Smooth muscle cell (in vitro differentiated cells): ENCODE measurements at regions not wholly inside any gene's neighbourhood (a gene's known extent, or its start where the extent isn't known, plus 50 kb on each side); places are given as distances from the start of the nearest gene placed in this dataset.

Experiments used
- DNase-seq: peaks from one replicate; lab custom pipeline; 2025; ENCODE audit not compliant: unreplicated experiment; lab: John Stamatoyannopoulos, UW
- H2AFZ ChIP-seq: fragments of 200-600 bp; sonication (generic); 2 replicates; pipeline ENCODE4 v1.6.0; 2016; ENCODE audit warnings: antibody characterized with exemption, low read depth, mild to moderate bottlenecking
- H3F3A ChIP-seq: fragments of 200-600 bp; sonication (generic); 2 replicates; pipeline ENCODE4 v1.6.0; 2017; ENCODE audit warnings: antibody characterized with exemption, low read depth
- H3K27ac ChIP-seq: fragments of 200-600 bp; sonication (generic); 2 replicates; pipeline ENCODE4 v1.5.1; 2016; ENCODE audit warnings: low read depth, mild to moderate bottlenecking
- H3K27me3 ChIP-seq: fragments of 200-600 bp; sonication (generic); 2 replicates; pipeline ENCODE4 v1.6.1; 2016; ENCODE audit warnings: low read depth, mild to moderate bottlenecking
- H3K36me3 ChIP-seq: fragments of 200-600 bp; sonication (generic); 2 replicates; pipeline ENCODE4 v1.5.1; 2016; ENCODE audit warnings: low read depth
- H3K4me1 ChIP-seq: fragments of 200-600 bp; sonication (generic); 2 replicates; pipeline ENCODE4 v1.5.1; 2016; ENCODE audit warnings: low read depth
- H3K4me2 ChIP-seq: fragments of 200-600 bp; sonication (generic); 2 replicates; pipeline ENCODE4 v1.6.0; 2016; ENCODE audit warnings: mild to moderate bottlenecking
- H3K4me3 ChIP-seq: fragments of 200-600 bp; sonication (generic); 2 replicates; pipeline ENCODE4 v1.5.1; 2016; ENCODE audit warnings: mild to moderate bottlenecking
- H3K79me2 ChIP-seq: fragments of 200-600 bp; sonication (generic); 2 replicates; pipeline ENCODE4 v1.6.0; 2016; ENCODE audit warnings: low read depth, mild to moderate bottlenecking
- H3K9ac ChIP-seq: fragments of 200-600 bp; sonication (generic); 2 replicates; pipeline ENCODE4 v1.6.0; 2016; ENCODE audit warnings: low read depth
- H3K9me3 ChIP-seq: fragments of 200-600 bp; sonication (generic); replicated peaks from 2 replicates; pipeline ENCODE4 v1.5.1; 2016; ENCODE audit warnings: low read depth
- H4K20me1 ChIP-seq: fragments of 200-600 bp; sonication (generic); 2 replicates; pipeline ENCODE4 v1.6.0; 2016; ENCODE audit warnings: low read depth
- WGBS: methylation state at CpG from one replicate; pipeline ENCODE4 v1.1.7; 2016; ENCODE audit warnings: low lambda C conversion rate; 5-methylcytosine and 5-hydroxymethylcytosine counted together
- TF ChIP-seq, protein P1 (sequence below): fragments of 200-600 bp; sonication (generic); IDR thresholded peaks from 2 replicates; pipeline ENCODE4 v1.5.1; 2017; ENCODE audit warnings: borderline replicate concordance, mild to moderate bottlenecking, antibody characterized with exemption; ENCODE audit not compliant: insufficient read depth, poor library complexity, severe bottlenecking

DNA sequence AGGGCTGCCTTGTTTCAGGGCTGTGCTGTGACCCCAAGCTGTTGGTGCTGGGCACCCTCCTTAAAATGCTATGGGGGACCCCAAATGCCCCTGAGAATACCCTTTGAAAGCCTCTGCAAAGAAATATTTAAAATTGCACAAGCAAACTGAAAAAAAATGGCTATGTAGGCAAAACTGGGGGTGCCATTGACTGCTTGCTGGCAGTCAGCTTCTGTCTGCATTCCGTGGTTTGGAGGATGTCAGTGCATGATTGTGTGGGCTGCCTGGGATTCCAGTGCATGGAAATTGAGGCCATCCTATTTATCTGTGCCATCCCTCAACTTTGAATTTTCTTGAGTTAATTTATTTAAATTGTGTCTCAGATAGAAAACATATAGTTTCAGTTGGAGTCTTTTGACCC lies 113.7 kb upstream of the RTL1 start:
- Histone ChIP-seq H3K4me2 (peak overlapping the region; percentile 34), H4K20me1 (no peaks in the 10 kb centered on the region), H3K79me2 (no peaks in the 10 kb centered on the region), H3K27me3 (no peaks in the 10 kb centered on the region), H3K9ac (no peak overlapping the region), H3K36me3 (no peaks in the 10 kb centered on the region), H3K27ac (peak overlapping the region; percentile 42), H3K9me3 (peaks cover 3% of the 10 kb centered on the region), H3K4me1 (no peaks in the 10 kb centered on the region), H2AFZ (peak overlapping the region; percentile 74), H3K4me3 (no peak overlapping the region), H3F3A (no peaks in the 10 kb centered on the region)
- no peak for DNase-seq
- TF ChIP-seq, protein P1, sequence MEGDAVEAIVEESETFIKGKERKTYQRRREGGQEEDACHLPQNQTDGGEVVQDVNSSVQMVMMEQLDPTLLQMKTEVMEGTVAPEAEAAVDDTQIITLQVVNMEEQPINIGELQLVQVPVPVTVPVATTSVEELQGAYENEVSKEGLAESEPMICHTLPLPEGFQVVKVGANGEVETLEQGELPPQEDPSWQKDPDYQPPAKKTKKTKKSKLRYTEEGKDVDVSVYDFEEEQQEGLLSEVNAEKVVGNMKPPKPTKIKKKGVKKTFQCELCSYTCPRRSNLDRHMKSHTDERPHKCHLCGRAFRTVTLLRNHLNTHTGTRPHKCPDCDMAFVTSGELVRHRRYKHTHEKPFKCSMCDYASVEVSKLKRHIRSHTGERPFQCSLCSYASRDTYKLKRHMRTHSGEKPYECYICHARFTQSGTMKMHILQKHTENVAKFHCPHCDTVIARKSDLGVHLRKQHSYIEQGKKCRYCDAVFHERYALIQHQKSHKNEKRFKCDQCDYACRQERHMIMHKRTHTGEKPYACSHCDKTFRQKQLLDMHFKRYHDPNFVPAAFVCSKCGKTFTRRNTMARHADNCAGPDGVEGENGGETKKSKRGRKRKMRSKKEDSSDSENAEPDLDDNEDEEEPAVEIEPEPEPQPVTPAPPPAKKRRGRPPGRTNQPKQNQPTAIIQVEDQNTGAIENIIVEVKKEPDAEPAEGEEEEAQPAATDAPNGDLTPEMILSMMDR, result no peak
- 14% methylated on average over 1 of the region's 1 CpG for WGBS

DNA sequence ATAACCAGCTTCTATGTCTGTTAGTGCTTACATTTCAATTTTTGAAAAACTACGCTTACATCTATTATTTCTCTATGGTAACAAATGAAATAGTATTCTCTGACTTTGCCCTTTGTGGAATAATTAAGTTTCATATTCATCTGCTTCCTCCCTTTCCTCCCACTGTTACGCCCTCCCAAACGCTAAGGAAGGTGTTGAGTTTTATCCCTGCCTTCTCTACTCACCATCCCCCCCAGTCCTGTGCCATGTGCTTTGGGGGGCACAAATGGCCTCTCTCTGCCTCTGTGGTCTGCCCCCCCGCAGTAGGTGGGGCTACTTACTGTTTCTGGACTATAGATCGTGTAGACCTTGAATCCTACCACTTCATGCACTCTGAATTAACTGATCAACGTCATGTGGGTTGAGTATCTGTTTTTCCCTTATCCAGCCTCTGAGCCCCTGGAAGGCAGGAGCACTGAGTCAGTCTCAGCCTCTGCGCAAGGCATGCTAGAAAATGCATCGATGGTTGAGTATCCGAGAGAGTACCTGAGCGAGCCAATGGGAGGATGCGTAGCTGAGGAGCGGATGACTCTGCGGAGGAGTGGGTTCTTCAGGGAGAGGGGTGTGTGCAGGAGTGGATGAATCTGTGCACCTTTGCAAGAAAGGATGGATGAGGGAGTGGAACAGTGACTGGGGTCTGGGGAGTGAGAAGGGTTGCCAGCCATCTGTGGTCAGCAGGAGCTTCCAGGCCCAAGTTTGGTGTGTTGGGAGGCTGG lies 114.5 kb upstream of the RTL1 start:
- no peak overlapping the region for H3K9ac ChIP-seq
- H3K79me2 ChIP-seq, result no peaks in the 10 kb centered on the region
- H3K27ac ChIP-seq, result peak overlapping the region; percentile 42
- peak overlapping the region; percentile 34 for H3K4me2 ChIP-seq
- H3K36me3 ChIP-seq, result no peaks in the 10 kb centered on the region
- H3K4me1 ChIP-seq, result no peaks in the 10 kb centered on the region
- WGBS, result 90% methylated on average over 13 of the region's 13 CpGs
- no peak overlapping the region for H3K4me3 ChIP-seq
- no peak overlapping the region for H2AFZ ChIP-seq
- H3K27me3 ChIP-seq, result no peaks in the 10 kb centered on the region
- H4K20me1 ChIP-seq, result no peaks in the 10 kb centered on the region
- no peaks in the 10 kb centered on the region for H3F3A ChIP-seq
- no peaks in the 10 kb centered on the region for H3K9me3 ChIP-seq
- TF ChIP-seq, protein P1, result no peak
- DNase-seq, result no peak

GRCh38 chr14:101018561-101019290 lies 115.2 kb upstream of the RTL1 start:
- 96% methylated on average over 13 of the region's 13 CpGs for WGBS
- Histone ChIP-seq H2AFZ (no peak overlapping the region), H3K27me3 (no peaks in the 10 kb centered on the region), H3K9ac (no peak overlapping the region), H3K4me3 (no peak overlapping the region), H3F3A (no peaks in the 10 kb centered on the region), H3K79me2 (no peaks in the 10 kb centered on the region), H3K9me3 (no peaks in the 10 kb centered on the region), H3K27ac (no peak overlapping the region), H3K4me2 (no peak overlapping the region), H4K20me1 (no peaks in the 10 kb centered on the region), H3K4me1 (no peaks in the 10 kb centered on the region), H3K36me3 (no peaks in the 10 kb centered on the region)
- TF ChIP-seq, protein P1, result no peak
- no peak for DNase-seq
